ENCODE measurements at regions not wholly inside any gene's neighbourhood (a gene's known extent, or its start where the extent isn't known, plus 50 kb on each side); places are given as distances from the start of the nearest gene placed in this dataset.
"Not testable (repeated sequence)": the region's sequence is repeated elsewhere in the genome, so short reads cannot be mapped to it uniquely, and the experiment has no call there.

GRCh38 chr7:152594801-152595200 lies 81.1 kb downstream of the XRCC2 start:
- ChIA-PET POLR2A (no interaction called here), CTCF (no interaction called here)
- Histone ChIP-seq H3K27me3 (replicated peaks in 2 of 5; ENCODE audit: control insufficient read depth in 4 of 5, insufficient read depth in 5 of 5, low read length in 4 of 5) (peaks cover 0 to 2% (median 0%) of the 10 kb centered on the region in 5 experiments), H3K36me3 (ENCODE audit: control insufficient read depth in 4 of 4, insufficient read depth in 4 of 4, low read length in 3 of 4) (no peaks in the 10 kb centered on the region), H3K4me1 (ENCODE audit: control extremely low read depth in 1 of 4, control insufficient read depth in 4 of 4, insufficient read depth in 4 of 4, low read length in 3 of 4) (no peaks in the 10 kb centered on the region), H3K27ac (ENCODE audit: insufficient read depth in 1 of 2, low read depth in 1 of 2, low read length in 2 of 2, poor library complexity in 1 of 2, severe bottlenecking in 2 of 2) (no peak overlapping the region), H3K9me3 (ENCODE audit: control extremely low read depth in 1 of 5, control insufficient read depth in 4 of 5, insufficient read depth in 2 of 5, low read depth in 1 of 5, low read length in 4 of 5) (no peaks in the 10 kb centered on the region), H3K4me3 (ENCODE audit: control insufficient read depth in 1 of 7, extremely low read depth in 1 of 7, insufficient read depth in 4 of 7, low read depth in 2 of 7, low read length in 6 of 7) (no peak overlapping the region)
- no peak for DNase-seq
- 88% methylated on average over 5 of the region's 9 CpGs for WGBS (ENCODE audit: insufficient coverage)

DNA sequence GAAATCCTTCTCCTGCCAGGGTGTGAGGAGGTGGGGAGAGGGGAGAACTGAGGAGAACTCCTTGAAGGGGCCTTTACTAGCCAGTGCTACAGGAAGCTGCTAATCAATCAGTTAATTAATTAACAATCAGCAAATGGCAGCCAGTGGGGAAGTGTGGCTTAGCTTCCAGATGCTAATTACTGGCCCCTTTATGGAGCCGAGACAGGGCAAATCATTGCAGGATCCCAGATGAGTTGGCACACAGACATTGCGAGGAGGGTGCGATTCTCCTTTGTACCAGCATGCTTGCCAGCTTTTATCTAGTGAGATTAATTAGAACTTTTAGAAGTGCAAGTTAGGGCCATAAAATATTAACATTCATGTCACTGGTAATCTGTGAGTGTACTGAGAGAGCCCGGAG lies 84.0 kb downstream of the XRCC2 start:
- H3K27me3 ChIP-seq (replicated peaks in 2 of 5; ENCODE audit: control insufficient read depth in 4 of 5, insufficient read depth in 5 of 5, low read length in 4 of 5), result peaks cover 0 to 2% (median 0%) of the 10 kb centered on the region in 5 experiments
- no peak for DNase-seq
- no peaks in the 10 kb centered on the region for H3K9me3 ChIP-seq (ENCODE audit: control extremely low read depth in 1 of 5, control insufficient read depth in 4 of 5, insufficient read depth in 2 of 5, low read depth in 1 of 5, low read length in 4 of 5)
- ChIA-PET CTCF (interaction anchor here (1.0 kb wide), 1 partner anchor 16 kb away, joined by 3 read pairs; no protein-coding TSS in a partner anchor), POLR2A (no interaction called here)
- WGBS (ENCODE audit: insufficient coverage), result 97% methylated on average over 3 of the region's 4 CpGs
- H3K36me3 ChIP-seq (ENCODE audit: control insufficient read depth in 4 of 4, insufficient read depth in 4 of 4, low read length in 3 of 4), result no peaks in the 10 kb centered on the region
- no peaks in the 10 kb centered on the region for H3K4me1 ChIP-seq (ENCODE audit: control extremely low read depth in 1 of 4, control insufficient read depth in 4 of 4, insufficient read depth in 4 of 4, low read length in 3 of 4)
- H3K27ac ChIP-seq (ENCODE audit: insufficient read depth in 1 of 2, low read depth in 1 of 2, low read length in 2 of 2, poor library complexity in 1 of 2, severe bottlenecking in 2 of 2), result no peak overlapping the region
- H3K4me3 ChIP-seq (ENCODE audit: control insufficient read depth in 1 of 7, extremely low read depth in 1 of 7, insufficient read depth in 4 of 7, low read depth in 2 of 7, low read length in 6 of 7), result no peak overlapping the region

DNA sequence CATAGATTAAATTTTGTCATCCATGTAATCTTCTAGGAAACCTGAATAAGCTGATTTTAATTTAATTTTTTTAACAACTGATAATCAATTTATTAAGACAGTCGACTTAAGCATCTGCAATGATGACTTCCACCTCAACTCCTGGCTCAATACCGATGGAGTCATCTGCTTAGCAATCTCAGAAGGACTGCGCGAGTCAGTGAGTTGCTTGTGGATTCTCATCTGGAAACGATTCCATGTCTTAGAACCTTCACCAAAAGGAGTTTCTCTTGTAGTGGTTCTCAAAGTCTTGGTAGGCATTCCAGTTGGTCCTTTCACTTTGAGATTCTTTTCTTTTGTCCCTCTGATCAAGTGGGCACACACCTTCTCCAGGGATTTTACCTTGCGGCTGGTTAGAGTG lies 85.5 kb downstream of the XRCC2 start:
- Histone ChIP-seq H3K27me3 (replicated peaks in 2 of 5; ENCODE audit: control insufficient read depth in 4 of 5, insufficient read depth in 5 of 5, low read length in 4 of 5) (peaks cover 0 to 2% (median 0%) of the 10 kb centered on the region in 5 experiments), H3K36me3 (ENCODE audit: control insufficient read depth in 4 of 4, insufficient read depth in 4 of 4, low read length in 3 of 4) (no peaks in the 10 kb centered on the region), H3K4me1 (ENCODE audit: control extremely low read depth in 1 of 4, control insufficient read depth in 4 of 4, insufficient read depth in 4 of 4, low read length in 3 of 4) (no peaks in the 10 kb centered on the region), H3K27ac (ENCODE audit: insufficient read depth in 1 of 2, low read depth in 1 of 2, low read length in 2 of 2, poor library complexity in 1 of 2, severe bottlenecking in 2 of 2) (no peak overlapping the region), H3K4me3 (ENCODE audit: control insufficient read depth in 1 of 7, extremely low read depth in 1 of 7, insufficient read depth in 4 of 7, low read depth in 2 of 7, low read length in 6 of 7) (no peak overlapping the region), H3K9me3 (ENCODE audit: control extremely low read depth in 1 of 5, control insufficient read depth in 4 of 5, insufficient read depth in 2 of 5, low read depth in 1 of 5, low read length in 4 of 5) (no peaks in the 10 kb centered on the region)
- CTCF ChIA-PET, result no interaction called here
- WGBS (ENCODE audit: insufficient coverage), result 86% methylated on average over 6 of the region's 6 CpGs
- no peak for DNase-seq
- POLR2A ChIA-PET, result no interaction called here

- DNase-seq; CTCF ChIA-PET; H3K27ac ChIP-seq (ENCODE audit: insufficient read depth in 1 of 2, low read depth in 1 of 2, low read length in 2 of 2, poor library complexity in 1 of 2, severe bottlenecking in 2 of 2); H3K4me3 ChIP-seq (ENCODE audit: control insufficient read depth in 1 of 7, extremely low read depth in 1 of 7, insufficient read depth in 4 of 7, low read depth in 2 of 7, low read length in 6 of 7); H3K9me3 ChIP-seq (ENCODE audit: control extremely low read depth in 1 of 5, control insufficient read depth in 4 of 5, insufficient read depth in 2 of 5, low read depth in 1 of 5, low read length in 4 of 5); H3K27me3 ChIP-seq (replicated peaks in 2 of 5; ENCODE audit: control insufficient read depth in 4 of 5, insufficient read depth in 5 of 5, low read length in 4 of 5); H3K36me3 ChIP-seq (ENCODE audit: control insufficient read depth in 4 of 4, insufficient read depth in 4 of 4, low read length in 3 of 4); H3K4me1 ChIP-seq (ENCODE audit: control extremely low read depth in 1 of 4, control insufficient read depth in 4 of 4, insufficient read depth in 4 of 4, low read length in 3 of 4); POLR2A ChIA-PET: not testable (repeated sequence)
- 93% methylated on average over 9 of the region's 9 CpGs for WGBS (ENCODE audit: insufficient coverage)
Measured at GRCh38 chr7:152589821-152590220, 86.1 kb downstream of the XRCC2 start.

- no peak for DNase-seq
- Histone ChIP-seq H3K27me3 (replicated peaks in 2 of 5; ENCODE audit: control insufficient read depth in 4 of 5, insufficient read depth in 5 of 5, low read length in 4 of 5) (peaks cover 0 to 2% (median 0%) of the 10 kb centered on the region in 5 experiments), H3K27ac (ENCODE audit: insufficient read depth in 1 of 2, low read depth in 1 of 2, low read length in 2 of 2, poor library complexity in 1 of 2, severe bottlenecking in 2 of 2) (no peak overlapping the region), H3K4me1 (ENCODE audit: control extremely low read depth in 1 of 4, control insufficient read depth in 4 of 4, insufficient read depth in 4 of 4, low read length in 3 of 4) (no peaks in the 10 kb centered on the region), H3K9me3 (ENCODE audit: control extremely low read depth in 1 of 5, control insufficient read depth in 4 of 5, insufficient read depth in 2 of 5, low read depth in 1 of 5, low read length in 4 of 5) (no peaks in the 10 kb centered on the region), H3K4me3 (ENCODE audit: control insufficient read depth in 1 of 7, extremely low read depth in 1 of 7, insufficient read depth in 4 of 7, low read depth in 2 of 7, low read length in 6 of 7) (no peak overlapping the region), H3K36me3 (ENCODE audit: control insufficient read depth in 4 of 4, insufficient read depth in 4 of 4, low read length in 3 of 4) (no peaks in the 10 kb centered on the region)
- 100% methylated on average over 3 of the region's 5 CpGs for WGBS (ENCODE audit: insufficient coverage)
- CTCF ChIA-PET, result no interaction called here
- POLR2A ChIA-PET, result no interaction called here
Measured at GRCh38 chr7:152588350-152588749, 87.6 kb downstream of the XRCC2 start.

GRCh38 chr7:152587366-152587765 lies 88.6 kb downstream of the XRCC2 start:
- CTCF ChIA-PET, result no interaction called here

GRCh38 chr7:152583006-152583405 lies 92.9 kb downstream of the XRCC2 start:
- no peak overlapping the region for H3K4me3 ChIP-seq (ENCODE audit: control insufficient read depth in 1 of 7, extremely low read depth in 1 of 7, insufficient read depth in 4 of 7, low read depth in 2 of 7, low read length in 6 of 7)
- H3K9me3 ChIP-seq (ENCODE audit: control extremely low read depth in 1 of 5, control insufficient read depth in 4 of 5, insufficient read depth in 2 of 5, low read depth in 1 of 5, low read length in 4 of 5), result no peaks in the 10 kb centered on the region
- H3K36me3 ChIP-seq (ENCODE audit: control insufficient read depth in 4 of 4, insufficient read depth in 4 of 4, low read length in 3 of 4), result no peaks in the 10 kb centered on the region
- no peak for DNase-seq
- CTCF ChIA-PET, result no interaction called here
- no CpG with 5 or more reads among the region's 3 CpGs for WGBS (ENCODE audit: insufficient coverage)
- H3K4me1 ChIP-seq (ENCODE audit: control extremely low read depth in 1 of 4, control insufficient read depth in 4 of 4, insufficient read depth in 4 of 4, low read length in 3 of 4), result no peaks in the 10 kb centered on the region
- POLR2A ChIA-PET, result interaction anchor here (0.6 kb wide), 1 partner anchor 1682 kb away, joined by 3 read pairs; no protein-coding TSS in a partner anchor
- H3K27ac ChIP-seq (ENCODE audit: insufficient read depth in 1 of 2, low read depth in 1 of 2, low read length in 2 of 2, poor library complexity in 1 of 2, severe bottlenecking in 2 of 2), result no peak overlapping the region
- no peaks in the 10 kb centered on the region for H3K27me3 ChIP-seq (replicated peaks in 2 of 5; ENCODE audit: control insufficient read depth in 4 of 5, insufficient read depth in 5 of 5, low read length in 4 of 5)

More at GRCh38 chr7:152587366-152587765, 88.6 kb downstream of the XRCC2 start:
- Histone ChIP-seq H3K4me3 (ENCODE audit: control insufficient read depth in 1 of 7, extremely low read depth in 1 of 7, insufficient read depth in 4 of 7, low read depth in 2 of 7, low read length in 6 of 7) (no peak overlapping the region), H3K36me3 (ENCODE audit: control insufficient read depth in 4 of 4, insufficient read depth in 4 of 4, low read length in 3 of 4) (no peaks in the 10 kb centered on the region), H3K27ac (ENCODE audit: insufficient read depth in 1 of 2, low read depth in 1 of 2, low read length in 2 of 2, poor library complexity in 1 of 2, severe bottlenecking in 2 of 2) (no peak overlapping the region), H3K4me1 (ENCODE audit: control extremely low read depth in 1 of 4, control insufficient read depth in 4 of 4, insufficient read depth in 4 of 4, low read length in 3 of 4) (no peaks in the 10 kb centered on the region), H3K9me3 (ENCODE audit: control extremely low read depth in 1 of 5, control insufficient read depth in 4 of 5, insufficient read depth in 2 of 5, low read depth in 1 of 5, low read length in 4 of 5) (no peaks in the 10 kb centered on the region), H3K27me3 (replicated peaks in 2 of 5; ENCODE audit: control insufficient read depth in 4 of 5, insufficient read depth in 5 of 5, low read length in 4 of 5) (peaks cover 0 to 2% (median 0%) of the 10 kb centered on the region in 5 experiments)
- no peak for DNase-seq
- POLR2A ChIA-PET, result no interaction called here
- WGBS (ENCODE audit: insufficient coverage), result no CpG with 5 or more reads among the region's 1 CpG
